ENCODE measurements at regions not wholly inside any gene's neighbourhood (a gene's known extent, or its start where the extent isn't known, plus 50 kb on each side); places are given as distances from the start of the nearest gene placed in this dataset.

GRCh38 chr11:47908198-47908597, 60.0 kb upstream of the NUP160 start:
- Mint-ChIP-seq H3K27me3 (no peaks in the 10 kb centered on the region), H3K27ac (peak overlapping the region in 1 of 3 donors; percentile 50), H3K4me1 (peaks cover 0 to 5% (median 4%) of the 10 kb centered on the region in 4 donors), H3K9me3 (peaks cover 0 to 2% (median 0%) of the 10 kb centered on the region in 7 donors), H3K4me3 (no peak overlapping the region), H3K36me3 (no peaks in the 10 kb centered on the region)
- H3K27me3 ChIP-seq (ENCODE audit: control insufficient read depth, insufficient read depth, low read length): no peaks in the 10 kb centered on the region
- no peak for ATAC-seq (ENCODE audit: low read depth in 2 of 2)
- H3K4me1 ChIP-seq (ENCODE audit: control insufficient read depth, insufficient read depth, low read length, poor library complexity, severe bottlenecking): no peaks in the 10 kb centered on the region
- no peaks in the 10 kb centered on the region for H3K36me3 ChIP-seq (ENCODE audit: control insufficient read depth, insufficient read depth, low read length)
- H3K27ac ChIP-seq (ENCODE audit: insufficient read depth, low read length, poor library complexity, severe bottlenecking): no peak overlapping the region
- DNase-seq: peak in 1 of 3 donors; percentile 44
- no peak overlapping the region for H3K4me3 ChIP-seq (ENCODE audit: low read depth, low read length)
- no peaks in the 10 kb centered on the region for H3K9me3 ChIP-seq (ENCODE audit: control insufficient read depth in 2 of 2, low read length in 2 of 2)

- Mint-ChIP-seq H3K4me1 (peaks cover 0 to 5% (median 4%) of the 10 kb centered on the region in 4 donors), H3K4me3 (no peak overlapping the region), H3K9me3 (peaks cover 0 to 2% (median 0%) of the 10 kb centered on the region in 7 donors), H3K27ac (no peak overlapping the region), H3K36me3 (no peaks in the 10 kb centered on the region), H3K27me3 (no peaks in the 10 kb centered on the region)
- no peak overlapping the region for H3K4me3 ChIP-seq (ENCODE audit: low read depth, low read length)
- no peaks in the 10 kb centered on the region for H3K9me3 ChIP-seq (ENCODE audit: control insufficient read depth in 2 of 2, low read length in 2 of 2)
- no peak overlapping the region for H3K27ac ChIP-seq (ENCODE audit: insufficient read depth, low read length, poor library complexity, severe bottlenecking)
- no peaks in the 10 kb centered on the region for H3K27me3 ChIP-seq (ENCODE audit: control insufficient read depth, insufficient read depth, low read length)
- no peaks in the 10 kb centered on the region for H3K4me1 ChIP-seq (ENCODE audit: control insufficient read depth, insufficient read depth, low read length, poor library complexity, severe bottlenecking)
- ATAC-seq (ENCODE audit: low read depth in 2 of 2) (no peak), DNase-seq (no peak)
- H3K36me3 ChIP-seq (ENCODE audit: control insufficient read depth, insufficient read depth, low read length): no peaks in the 10 kb centered on the region
Measured at GRCh38 chr11:47907499-47907898, 59.3 kb upstream of the NUP160 start.

- H3K27ac Mint-ChIP-seq: peak overlapping the region in 1 of 3 donors; percentile 18
- no peaks in the 10 kb centered on the region for H3K9me3 ChIP-seq (ENCODE audit: control insufficient read depth in 2 of 2, low read length in 2 of 2)
- no peak for ATAC-seq (ENCODE audit: low read depth in 2 of 2)
- H3K4me1 Mint-ChIP-seq: peaks cover 0 to 5% (median 4%) of the 10 kb centered on the region in 4 donors
- H3K36me3 Mint-ChIP-seq: no peaks in the 10 kb centered on the region
- no peak overlapping the region for H3K27ac ChIP-seq (ENCODE audit: insufficient read depth, low read length, poor library complexity, severe bottlenecking)
- no peak overlapping the region for H3K4me3 ChIP-seq (ENCODE audit: low read depth, low read length)
- H3K9me3 Mint-ChIP-seq: peaks cover 0 to 2% (median 0%) of the 10 kb centered on the region in 7 donors
- peaks cover 5% of the 10 kb centered on the region for H3K27me3 Mint-ChIP-seq
- no peak overlapping the region for H3K4me3 Mint-ChIP-seq
- H3K4me1 ChIP-seq (ENCODE audit: control insufficient read depth, insufficient read depth, low read length, poor library complexity, severe bottlenecking): no peaks in the 10 kb centered on the region
- no peaks in the 10 kb centered on the region for H3K27me3 ChIP-seq (ENCODE audit: control insufficient read depth, insufficient read depth, low read length)
- H3K36me3 ChIP-seq (ENCODE audit: control insufficient read depth, insufficient read depth, low read length): no peaks in the 10 kb centered on the region
- no peak for DNase-seq
Measured at GRCh38 chr11:47906066-47906465, 57.9 kb upstream of the NUP160 start.

- no peaks in the 10 kb centered on the region for H3K4me1 ChIP-seq (ENCODE audit: control insufficient read depth, insufficient read depth, low read length, poor library complexity, severe bottlenecking)
- peaks cover 5% of the 10 kb centered on the region for H3K27me3 Mint-ChIP-seq
- no peaks in the 10 kb centered on the region for H3K36me3 ChIP-seq (ENCODE audit: control insufficient read depth, insufficient read depth, low read length)
- H3K27ac ChIP-seq (ENCODE audit: insufficient read depth, low read length, poor library complexity, severe bottlenecking): no peak overlapping the region
- no peak for ATAC-seq (ENCODE audit: low read depth in 2 of 2)
- H3K9me3 Mint-ChIP-seq: peaks cover 0 to 2% (median 0%) of the 10 kb centered on the region in 7 donors
- no peak overlapping the region for H3K4me3 ChIP-seq (ENCODE audit: low read depth, low read length)
- H3K36me3 Mint-ChIP-seq: no peaks in the 10 kb centered on the region
- H3K27ac Mint-ChIP-seq: peak overlapping the region in 1 of 3 donors; percentile 18
- H3K4me3 Mint-ChIP-seq: no peak overlapping the region
- peaks cover 0 to 5% (median 4%) of the 10 kb centered on the region in 4 donors for H3K4me1 Mint-ChIP-seq
- H3K9me3 ChIP-seq (ENCODE audit: control insufficient read depth in 2 of 2, low read length in 2 of 2): no peaks in the 10 kb centered on the region
- no peak for DNase-seq
- no peaks in the 10 kb centered on the region for H3K27me3 ChIP-seq (ENCODE audit: control insufficient read depth, insufficient read depth, low read length)
Measured at GRCh38 chr11:47905358-47906059, 57.4 kb upstream of the NUP160 start.

GRCh38 chr11:47904808-47905207, 56.7 kb upstream of the NUP160 start:
- Histone ChIP-seq H3K27ac (ENCODE audit: insufficient read depth, low read length, poor library complexity, severe bottlenecking) (no peak overlapping the region), H3K27me3 (ENCODE audit: control insufficient read depth, insufficient read depth, low read length) (no peaks in the 10 kb centered on the region), H3K4me1 (ENCODE audit: control insufficient read depth, insufficient read depth, low read length, poor library complexity, severe bottlenecking) (no peaks in the 10 kb centered on the region), H3K4me3 (ENCODE audit: low read depth, low read length) (no peak overlapping the region), H3K9me3 (ENCODE audit: control insufficient read depth in 2 of 2, low read length in 2 of 2) (no peaks in the 10 kb centered on the region), H3K36me3 (ENCODE audit: control insufficient read depth, insufficient read depth, low read length) (no peaks in the 10 kb centered on the region)
- Mint-ChIP-seq H3K27ac (no peak overlapping the region), H3K9me3 (peaks cover 0 to 2% (median 0%) of the 10 kb centered on the region in 7 donors), H3K4me3 (no peak overlapping the region), H3K36me3 (no peaks in the 10 kb centered on the region), H3K4me1 (peaks cover 0 to 9% (median 9%) of the 10 kb centered on the region in 4 donors), H3K27me3 (peaks cover 9% of the 10 kb centered on the region)
- no peak for DNase-seq
- no peak for ATAC-seq (ENCODE audit: low read depth in 2 of 2)

- H3K4me3 Mint-ChIP-seq: no peak overlapping the region
- no peaks in the 10 kb centered on the region for H3K9me3 ChIP-seq (ENCODE audit: control insufficient read depth in 2 of 2, low read length in 2 of 2)
- no peaks in the 10 kb centered on the region for H3K27me3 ChIP-seq (ENCODE audit: control insufficient read depth, insufficient read depth, low read length)
- H3K4me1 ChIP-seq (ENCODE audit: control insufficient read depth, insufficient read depth, low read length, poor library complexity, severe bottlenecking): no peaks in the 10 kb centered on the region
- H3K9me3 Mint-ChIP-seq: peaks cover 0 to 2% (median 0%) of the 10 kb centered on the region in 7 donors
- no peaks in the 10 kb centered on the region for H3K36me3 Mint-ChIP-seq
- no peak for ATAC-seq (ENCODE audit: low read depth in 2 of 2)
- H3K36me3 ChIP-seq (ENCODE audit: control insufficient read depth, insufficient read depth, low read length): no peaks in the 10 kb centered on the region
- H3K4me1 Mint-ChIP-seq: peaks cover 0 to 16% (median 12%) of the 10 kb centered on the region in 4 donors
- H3K27ac ChIP-seq (ENCODE audit: insufficient read depth, low read length, poor library complexity, severe bottlenecking): no peak overlapping the region
- H3K27me3 Mint-ChIP-seq: peaks cover 9% of the 10 kb centered on the region
- H3K4me3 ChIP-seq (ENCODE audit: low read depth, low read length): no peak overlapping the region
- H3K27ac Mint-ChIP-seq: no peak overlapping the region
- no peak for DNase-seq
Measured at GRCh38 chr11:47904048-47904447, 55.9 kb upstream of the NUP160 start.

- no peak overlapping the region for H3K4me3 Mint-ChIP-seq
- peaks cover 0 to 13% (median 9%) of the 10 kb centered on the region in 4 donors for H3K4me1 Mint-ChIP-seq
- no peaks in the 10 kb centered on the region for H3K9me3 ChIP-seq (ENCODE audit: control insufficient read depth in 2 of 2, low read length in 2 of 2)
- peak in 1 of 3 donors; percentile 63 for DNase-seq
- peaks cover 0 to 3% (median 0%) of the 10 kb centered on the region in 7 donors for H3K9me3 Mint-ChIP-seq
- no peak overlapping the region for H3K27ac Mint-ChIP-seq
- no peak overlapping the region for H3K27ac ChIP-seq (ENCODE audit: insufficient read depth, low read length, poor library complexity, severe bottlenecking)
- H3K4me1 ChIP-seq (ENCODE audit: control insufficient read depth, insufficient read depth, low read length, poor library complexity, severe bottlenecking): no peaks in the 10 kb centered on the region
- H3K4me3 ChIP-seq (ENCODE audit: low read depth, low read length): no peak overlapping the region
- no peaks in the 10 kb centered on the region for H3K36me3 ChIP-seq (ENCODE audit: control insufficient read depth, insufficient read depth, low read length)
- peak; percentile 43 to 66 for ATAC-seq (ENCODE audit: low read depth in 2 of 2)
- peaks cover 15% of the 10 kb centered on the region for H3K27me3 Mint-ChIP-seq
- H3K36me3 Mint-ChIP-seq: no peaks in the 10 kb centered on the region
- H3K27me3 ChIP-seq (ENCODE audit: control insufficient read depth, insufficient read depth, low read length): no peaks in the 10 kb centered on the region
Measured at GRCh38 chr11:47899801-47900200, 51.7 kb upstream of the NUP160 start.
